22Rv1 (cell line): ENCODE measurements at regions not wholly inside any gene's neighbourhood (a gene's known extent, or its start where the extent isn't known, plus 50 kb on each side); places are given as distances from the start of the nearest gene placed in this dataset.
"Not testable (repeated sequence)": the region's sequence is repeated elsewhere in the genome, so short reads cannot be mapped to it uniquely, and the experiment has no call there.

ENCODE experiments used
- H3K27ac ChIP-seq: fragments of 450-650 bp; 2 replicates; pipeline ENCODE4 v1.5.1; 2017
- ZFX ChIP-seq: fragments of 450-650 bp; IDR thresholded peaks from 2 replicates; pipeline ENCODE4 v1.6.1; 2017; ENCODE audit warnings: antibody characterized with exemption, borderline replicate concordance
- TF ChIP-seq, protein P1 (sequence below): fragments of 450-650 bp; IDR thresholded peaks from 2 replicates; pipeline ENCODE4 v1.5.1; 2017; ENCODE audit warnings: mild to moderate bottlenecking

DNA sequence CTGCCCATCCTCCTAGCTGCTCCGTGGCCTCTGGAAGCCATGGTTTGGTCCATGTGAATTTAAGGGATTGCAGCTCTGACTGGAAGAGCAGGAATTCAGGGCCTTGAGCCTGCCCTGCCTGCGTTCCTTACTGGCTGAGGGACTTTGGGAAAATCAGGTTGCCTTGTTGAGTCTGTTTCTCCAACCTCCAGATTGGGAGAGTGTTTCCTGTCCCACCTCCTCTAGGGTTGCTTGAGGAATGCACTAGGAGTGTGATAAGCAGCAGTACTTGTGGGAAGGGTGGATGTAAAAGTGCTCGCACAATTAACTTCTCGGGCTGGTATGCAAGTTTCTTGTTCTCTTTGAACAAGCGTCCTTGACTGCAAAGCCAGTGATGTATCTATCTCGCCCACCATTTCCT is 84.4 kb upstream of the YWHAQ start:
- TF ChIP-seq, protein P1, sequence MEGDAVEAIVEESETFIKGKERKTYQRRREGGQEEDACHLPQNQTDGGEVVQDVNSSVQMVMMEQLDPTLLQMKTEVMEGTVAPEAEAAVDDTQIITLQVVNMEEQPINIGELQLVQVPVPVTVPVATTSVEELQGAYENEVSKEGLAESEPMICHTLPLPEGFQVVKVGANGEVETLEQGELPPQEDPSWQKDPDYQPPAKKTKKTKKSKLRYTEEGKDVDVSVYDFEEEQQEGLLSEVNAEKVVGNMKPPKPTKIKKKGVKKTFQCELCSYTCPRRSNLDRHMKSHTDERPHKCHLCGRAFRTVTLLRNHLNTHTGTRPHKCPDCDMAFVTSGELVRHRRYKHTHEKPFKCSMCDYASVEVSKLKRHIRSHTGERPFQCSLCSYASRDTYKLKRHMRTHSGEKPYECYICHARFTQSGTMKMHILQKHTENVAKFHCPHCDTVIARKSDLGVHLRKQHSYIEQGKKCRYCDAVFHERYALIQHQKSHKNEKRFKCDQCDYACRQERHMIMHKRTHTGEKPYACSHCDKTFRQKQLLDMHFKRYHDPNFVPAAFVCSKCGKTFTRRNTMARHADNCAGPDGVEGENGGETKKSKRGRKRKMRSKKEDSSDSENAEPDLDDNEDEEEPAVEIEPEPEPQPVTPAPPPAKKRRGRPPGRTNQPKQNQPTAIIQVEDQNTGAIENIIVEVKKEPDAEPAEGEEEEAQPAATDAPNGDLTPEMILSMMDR: no peak
- TF ChIP-seq ZFX: no peak
- no peak overlapping the region for H3K27ac ChIP-seq

DNA sequence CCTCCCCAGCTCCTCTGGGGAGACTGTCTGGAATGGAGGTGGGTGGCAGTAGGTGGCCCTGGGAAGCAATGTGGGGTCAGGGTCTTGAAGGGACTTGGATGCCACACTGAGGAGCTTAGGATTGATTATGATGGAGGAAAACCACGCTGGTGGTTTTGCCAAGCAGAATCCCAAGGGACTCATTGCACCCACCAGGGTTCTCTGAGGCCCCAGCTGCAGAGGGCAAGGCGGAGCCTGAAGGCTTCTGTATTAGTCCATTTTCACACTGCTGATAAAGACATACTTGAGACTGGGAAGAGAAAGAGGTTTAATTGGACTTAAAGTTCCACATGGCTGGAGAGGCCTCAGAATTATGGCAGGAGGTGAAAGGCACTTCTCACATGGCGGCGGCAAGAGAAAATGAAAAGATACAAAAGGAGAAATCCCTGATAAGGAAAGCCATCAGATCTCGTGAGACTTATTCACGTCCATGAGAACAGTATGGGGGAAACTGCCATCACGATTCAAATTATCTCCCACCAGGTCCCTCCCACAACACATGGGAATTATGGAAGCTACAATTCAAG is 87.2 kb upstream of the YWHAQ start:
- TF ChIP-seq ZFX: no peak
- TF ChIP-seq, protein P1: no peak
- no peak overlapping the region for H3K27ac ChIP-seq

DNA sequence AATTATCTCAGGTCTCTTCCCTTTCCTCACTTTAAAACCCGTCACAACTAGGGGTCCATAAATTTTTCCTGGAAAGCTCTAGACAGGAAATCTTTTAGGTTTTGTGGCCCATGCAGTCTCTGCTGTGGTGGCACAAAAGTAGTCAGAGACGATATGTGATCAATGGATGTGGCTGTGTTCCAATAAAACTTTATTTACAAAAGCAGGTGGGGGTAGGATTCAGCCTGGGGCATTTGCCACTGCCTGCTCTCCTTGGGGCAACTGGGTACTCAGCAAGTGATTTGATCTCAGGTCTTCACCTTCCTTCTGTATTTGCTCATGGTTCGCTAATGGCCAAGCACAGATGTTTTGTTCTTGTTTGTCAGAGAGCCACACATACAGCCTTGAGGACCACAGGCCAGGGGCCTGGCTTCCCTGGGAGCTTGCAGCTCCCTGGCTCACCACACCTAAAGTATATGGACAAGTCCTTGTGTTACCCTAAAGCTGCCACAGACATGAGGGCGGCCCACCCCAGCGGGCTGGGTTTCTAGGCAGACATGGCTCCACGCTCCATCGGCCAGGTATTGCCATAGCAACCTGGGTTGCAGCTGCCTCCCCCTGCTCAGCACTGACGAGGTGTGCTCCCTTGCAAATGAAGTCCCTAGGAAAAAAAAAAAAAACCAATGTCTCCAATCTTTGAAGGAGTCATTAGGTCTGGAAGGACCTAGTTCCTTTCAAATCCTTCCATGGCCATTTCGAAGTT is 89.7 kb upstream of the YWHAQ start:
- TF ChIP-seq, protein P1: no peak
- TF ChIP-seq ZFX: no peak
- H3K27ac ChIP-seq: no peak overlapping the region

DNA sequence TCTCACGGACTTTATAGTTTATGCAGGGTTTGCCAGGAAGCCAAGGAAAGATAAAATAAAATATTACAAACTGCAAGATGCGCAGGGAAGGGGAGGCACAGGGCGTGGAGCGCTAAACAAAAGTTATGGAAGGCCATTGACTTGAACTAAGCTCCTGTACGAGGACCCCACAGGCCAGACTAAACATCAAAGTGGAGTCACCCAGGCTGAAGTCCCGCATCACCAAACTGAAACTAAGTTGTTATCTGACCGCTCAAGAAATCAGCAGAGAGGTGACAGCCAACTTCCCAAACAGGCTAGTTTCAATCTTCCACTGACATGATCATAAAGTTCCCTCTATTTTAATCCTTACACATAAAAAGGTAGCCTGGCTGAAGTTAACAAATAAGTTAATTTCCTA is 90.5 kb upstream of the YWHAQ start:
- H3K27ac ChIP-seq: no peak overlapping the region
- no peak for TF ChIP-seq ZFX
- TF ChIP-seq, protein P1: no peak

DNA sequence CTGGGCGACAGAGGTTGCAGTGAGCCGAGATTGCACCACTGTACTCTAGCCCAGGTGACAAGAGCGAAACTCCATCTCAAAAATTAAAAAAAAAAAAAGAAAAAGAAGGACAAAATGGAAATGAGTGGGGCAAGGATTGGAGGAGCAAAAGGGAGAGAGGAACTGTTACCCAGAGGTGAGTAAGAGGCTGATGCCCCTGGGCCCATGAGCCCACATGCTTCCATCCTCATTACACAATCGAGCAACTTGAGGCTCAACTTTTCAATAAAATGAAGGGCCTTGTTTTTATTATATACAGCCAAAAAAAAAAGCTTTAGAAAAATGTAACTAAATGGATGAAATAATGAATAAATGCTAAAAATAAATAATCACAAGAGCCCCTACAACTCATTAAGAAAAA is 91.7 kb upstream of the YWHAQ start:
- no peak overlapping the region for H3K27ac ChIP-seq
- TF ChIP-seq ZFX: no peak
- TF ChIP-seq, protein P1: no peak

DNA sequence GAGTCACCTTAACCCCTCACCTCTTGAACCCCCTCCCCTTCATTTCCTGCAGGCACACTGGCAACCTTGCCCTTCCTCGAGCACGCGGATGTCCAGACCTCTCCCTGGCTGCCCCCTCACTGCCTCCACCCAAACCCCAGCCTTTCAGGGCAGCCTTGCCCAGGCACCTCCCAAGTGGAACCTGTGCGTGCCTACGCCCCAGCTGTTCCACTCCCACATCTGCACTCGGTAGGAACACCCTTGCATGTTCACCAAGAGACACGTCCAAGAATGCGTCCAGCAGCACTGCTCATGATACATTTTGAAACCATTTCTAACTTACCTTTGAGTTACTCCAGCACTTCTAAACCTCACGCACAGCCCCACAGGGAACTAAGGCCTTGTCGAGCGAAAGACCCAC is 93.8 kb upstream of the YWHAQ start:
- TF ChIP-seq, protein P1: no peak
- no peak for TF ChIP-seq ZFX
- H3K27ac ChIP-seq: no peak overlapping the region

DNA sequence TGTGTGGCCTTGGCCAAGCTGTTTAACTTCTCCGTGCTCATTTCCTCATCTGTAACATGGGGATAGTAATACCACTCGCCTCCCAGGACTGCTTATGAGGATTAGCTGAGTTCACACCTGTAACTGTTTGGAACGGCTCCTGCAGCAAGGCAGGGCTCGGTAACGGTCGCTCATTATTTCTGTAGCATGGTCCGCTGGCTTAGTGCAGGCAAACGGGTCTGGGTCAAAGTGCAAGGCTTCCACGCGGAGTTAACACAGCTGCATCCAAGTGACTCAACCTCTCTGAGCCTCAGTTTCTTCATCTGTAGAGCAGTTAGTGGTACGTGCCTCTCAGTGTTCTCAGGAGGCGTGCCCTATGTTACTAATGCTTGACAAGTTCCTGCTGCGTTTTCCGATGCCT is 94.3 kb upstream of the YWHAQ start:
- H3K27ac ChIP-seq: no peak overlapping the region

DNA sequence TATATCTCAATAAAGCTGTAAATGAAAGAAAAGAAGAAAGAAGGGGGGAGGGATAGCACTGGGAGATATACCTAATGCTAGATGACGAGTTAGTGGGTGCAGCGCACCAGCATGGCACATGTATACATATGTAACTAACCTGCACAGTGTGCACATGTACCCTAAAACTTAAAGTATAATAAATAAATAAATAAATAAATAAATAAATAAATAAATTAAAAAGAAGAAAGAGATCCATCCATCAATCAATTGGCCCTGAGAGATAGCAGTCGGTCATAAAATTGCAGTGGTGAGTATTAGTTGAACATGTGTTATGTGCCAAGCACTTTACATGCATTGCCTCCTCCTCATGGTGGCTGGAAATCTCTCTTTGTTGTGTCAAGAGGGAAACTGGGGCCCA is 95.2 kb upstream of the YWHAQ start:
- not testable (repeated sequence) for H3K27ac ChIP-seq

More for the DNA sequence above, 94.3 kb upstream of the YWHAQ start:
- TF ChIP-seq, protein P1: no peak
- no peak for TF ChIP-seq ZFX

DNA sequence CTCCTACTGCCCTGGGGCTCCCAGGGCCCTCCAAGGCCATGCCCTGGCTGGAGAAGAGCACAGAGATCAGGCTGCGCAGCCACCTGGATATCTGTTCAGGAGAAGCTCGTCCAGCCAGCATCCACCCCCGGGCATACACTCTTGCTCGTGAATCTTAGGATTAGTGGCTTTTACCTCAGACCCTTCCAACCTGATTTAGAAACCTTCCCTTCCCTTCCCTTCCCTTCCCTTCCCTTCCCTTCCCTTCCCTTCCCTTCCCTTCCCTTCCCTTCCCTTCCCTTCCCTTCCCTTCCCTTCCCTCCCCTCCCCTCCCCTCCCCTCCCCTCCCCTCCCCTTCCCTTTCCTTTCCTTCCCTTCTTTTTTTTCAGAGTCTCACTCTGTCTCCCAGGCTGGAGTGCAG is 99.7 kb upstream of the YWHAQ start:
- not testable (repeated sequence) for H3K27ac ChIP-seq
